HepG2 (cell line): ENCODE measurements at regions not wholly inside any gene's neighbourhood (a gene's known extent, or its start where the extent isn't known, plus 50 kb on each side); places are given as distances from the start of the nearest gene placed in this dataset.

Experiments
- ATAC-seq: fragments of 200-7000 bp; cut with Tn5 transposase; 3 replicates; pipeline ENCODE4 v1.9.1; 2020; ENCODE audit warnings: mild to moderate bottlenecking, moderate library complexity
- BruUV-seq: library from RNA; stranded (reverse); fragments of 400-500 nt; replicated peaks from 2 replicates; lab custom pipeline; 2021; lab: Mats Ljungman, UMichigan
- CTCF ChIA-PET: fragments of 300-600 bp; formaldehyde crosslinking; extraction: SDS; loops from one replicate; lab custom pipeline; 2021; ENCODE audit warnings: low total read pairs, inconsistent platforms, low intra/inter-chr PET ratio; lab: Yijun Ruan, JAX
- POLR2A ChIA-PET: fragments of 350-600 bp; sonication (Branson Sonifier 250); formaldehyde crosslinking; loops from one replicate; lab custom pipeline; 2020; ENCODE audit warnings: antibody characterized with exemption, inconsistent platforms; lab: Yijun Ruan, JAX
- DNase-seq: peaks from one replicate; pipeline ENCODE4 v3.0.0-alpha.2; 2015; ENCODE audit warnings: low spot score
- FAIRE-seq: peaks from 3 replicates; lab custom pipeline; 2011; peaks lifted over from hg19 to GRCh38; lab: Jason Lieb, UNC
- H2AFZ ChIP-seq: one replicate; pipeline ENCODE4 v1.6.1; 2011; ENCODE audit warnings: low read length, inconsistent platforms
- H3K27ac ChIP-seq: fragments of 300-600 bp; 3 replicates; pipeline ENCODE4 v1.8.0; 2011; ENCODE audit warnings: mixed run types, mild to moderate bottlenecking, mixed read lengths, low read length, inconsistent platforms; ENCODE audit not compliant: insufficient read depth; ENCODE audit errors: extremely low read length
- H3K27me3 ChIP-seq, 2 experiments: fragments of 200-600 bp in 1 of 2; 2 replicates in 1 of 2; 3 replicates in 1 of 2; pipeline versions ENCODE4 v1.6.0 to v1.8.0; 2011; ENCODE audit warnings: low read length in 2 of 2, mild to moderate bottlenecking in 2 of 2, moderate library complexity in 2 of 2, inconsistent platforms in 1 of 2; ENCODE audit not compliant: insufficient read depth in 2 of 2, control insufficient read depth in 1 of 2
- H3K36me3 ChIP-seq, 2 experiments: fragments of 200-600 bp in 1 of 2; replicated peaks in 1 of 2; 2 replicates in 1 of 2; 3 replicates in 1 of 2; pipeline versions ENCODE4 v1.5.1 to v1.8.0; 2011; ENCODE audit warnings: low read length in 2 of 2, inconsistent platforms in 1 of 2; ENCODE audit not compliant: insufficient read depth in 2 of 2, control insufficient read depth in 1 of 2
- H3K4me1 ChIP-seq: 2 replicates; pipeline ENCODE4 v1.5.1; 2012; ENCODE audit warnings: low read length, inconsistent platforms; ENCODE audit not compliant: insufficient read depth
- H3K4me2 ChIP-seq: 2 replicates; pipeline ENCODE4 v1.6.0; 2011; ENCODE audit warnings: low read depth, low read length, inconsistent platforms
- H3K4me3 ChIP-seq, 3 experiments: fragments of 200-600 bp in 1 of 3; sonication (generic), shearing (Covaris generic) in 1 of 3; replicated peaks in 1 of 3; 2 replicates each; pipeline ENCODE4 v1.5.1; 2011 to 2016; ENCODE audit warnings: low read length in 3 of 3, inconsistent platforms in 2 of 3, low read depth in 2 of 3, mild to moderate bottlenecking in 2 of 3, control low read depth in 1 of 3, mixed read lengths in 1 of 3; ENCODE audit not compliant: insufficient read depth in 1 of 3
- H3K79me2 ChIP-seq: one replicate; pipeline ENCODE4 v1.6.1; 2011; ENCODE audit warnings: low read length, inconsistent platforms; ENCODE audit not compliant: insufficient read depth
- H3K9ac ChIP-seq: 2 replicates; pipeline ENCODE4 v1.6.0; 2011; ENCODE audit warnings: mild to moderate bottlenecking, low read depth, low read length, inconsistent platforms; ENCODE audit not compliant: insufficient read depth
- H3K9me3 ChIP-seq: 2 replicates; pipeline ENCODE4 v1.5.1; 2012; ENCODE audit warnings: mild to moderate bottlenecking, low read length
- H4K20me1 ChIP-seq: 2 replicates; pipeline ENCODE4 v1.6.0; 2011; ENCODE audit warnings: inconsistent platforms, mild to moderate bottlenecking, low read length, moderate library complexity; ENCODE audit not compliant: insufficient read depth
- FOXJ3 ChIP-seq: sonication (generic); formaldehyde crosslinking; IDR thresholded peaks from 2 replicates; pipeline ENCODE4 v1.4.0; 2020; ENCODE audit warnings: missing genetic modification reagents, mild to moderate bottlenecking, borderline replicate concordance
- JARID2 ChIP-seq: sonication (generic); formaldehyde crosslinking; IDR thresholded peaks from 2 replicates; pipeline ENCODE4 v1.8.1; 2023; ENCODE audit warnings: missing genetic modification reagents, inconsistent platforms; ENCODE audit not compliant: insufficient replicate concordance
- MBD4 ChIP-seq: IDR thresholded peaks from 2 replicates; pipeline ENCODE4 v1.6.1; 2012; ENCODE audit warnings: low read length, inconsistent platforms, borderline replicate concordance
- POGK ChIP-seq: sonication (generic); formaldehyde crosslinking; conservative IDR thresholded peaks from 2 replicates; pipeline ENCODE4 v1.8.0; 2022; ENCODE audit warnings: mild to moderate bottlenecking, moderate library complexity, missing genetic modification reagents
- REXO4 ChIP-seq: sonication (generic); formaldehyde crosslinking; IDR thresholded peaks from 2 replicates; pipeline ENCODE4 v1.8.0; 2022; ENCODE audit warnings: missing genetic modification reagents, mild to moderate bottlenecking, borderline replicate concordance
- TAF1 ChIP-seq: sonication (generic); formaldehyde crosslinking; IDR thresholded peaks from 2 replicates; pipeline ENCODE4 v1.4.0; 2020; ENCODE audit warnings: missing genetic modification reagents
- ZBTB1 ChIP-seq: sonication (generic); formaldehyde crosslinking; IDR thresholded peaks from 2 replicates; pipeline ENCODE4 v1.4.0; 2020; ENCODE audit warnings: missing genetic modification reagents, borderline replicate concordance
- ZBTB26 ChIP-seq: IDR thresholded peaks from 2 replicates; pipeline ENCODE4 v1.6.1; 2016; ENCODE audit warnings: missing compliant biosample characterization, missing genetic modification reagents, borderline replicate concordance
- ZNF232 ChIP-seq: sonication (generic); formaldehyde crosslinking; IDR thresholded peaks from 2 replicates; pipeline ENCODE4 v1.4.0; 2020; ENCODE audit warnings: missing genetic modification reagents, borderline replicate concordance
- ZNF281 ChIP-seq: sonication (generic); formaldehyde crosslinking; IDR thresholded peaks from 2 replicates; pipeline ENCODE4 v1.4.0; 2020; ENCODE audit warnings: missing genetic modification reagents, borderline replicate concordance
- ZNF282 ChIP-seq: fragments of 450-650 bp; IDR thresholded peaks from 2 replicates; pipeline ENCODE4 v1.6.1; 2018; ENCODE audit not compliant: partially characterized antibody
- ZNF382 ChIP-seq: sonication (generic); formaldehyde crosslinking; IDR thresholded peaks from 2 replicates; pipeline ENCODE4 v1.5.0; 2020; ENCODE audit warnings: missing genetic modification reagents, mild to moderate bottlenecking, borderline replicate concordance
- ZNF432 ChIP-seq: sonication (generic); formaldehyde crosslinking; IDR thresholded peaks from 2 replicates; pipeline ENCODE4 v1.5.0; 2020; ENCODE audit warnings: missing genetic modification reagents, mild to moderate bottlenecking, borderline replicate concordance
- ZNF547 ChIP-seq: sonication (generic); formaldehyde crosslinking; IDR thresholded peaks from 2 replicates; pipeline ENCODE4 v1.5.1; 2020; ENCODE audit warnings: mild to moderate bottlenecking, missing genetic modification reagents
- ZNF605 ChIP-seq: sonication (generic); formaldehyde crosslinking; IDR thresholded peaks from 2 replicates; pipeline ENCODE4 v1.8.0; 2022; ENCODE audit warnings: mild to moderate bottlenecking, missing genetic modification reagents
- ZNF704 ChIP-seq: sonication (generic); formaldehyde crosslinking; IDR thresholded peaks from 2 replicates; pipeline ENCODE4 v1.8.1; 2023; ENCODE audit warnings: mild to moderate bottlenecking, inconsistent platforms, moderate library complexity, missing genetic modification reagents, borderline replicate concordance
- WGBS: methylation state at CpG from one replicate; pipeline ENCODE4 v1.1.6; 2017; ENCODE audit warnings: low lambda C conversion rate; 5-methylcytosine and 5-hydroxymethylcytosine counted together
- in situ Hi-C: cut with HindIII; loops from 2 replicates; pipeline ENCODE4 v1.10.0; 2017; ENCODE audit warnings: low pct_unique_long_range_greater_than_20kb; ENCODE audit not compliant: extremely low pct_ligation_motif_present
- intact Hi-C: fragments of 100-400 bp; cut with micrococcal nuclease; formaldehyde crosslinking; loops from one replicate; pipeline ENCODE4 v1.10.0; 2022; ENCODE audit not compliant: unreplicated experiment

- no peak overlapping the region for H3K4me2 ChIP-seq
- no peak overlapping the region for H3K9ac ChIP-seq
- ATAC-seq (no peak), FAIRE-seq (no peak), DNase-seq (no peak)
- H3K4me1 ChIP-seq: no peaks in the 10 kb centered on the region
- BruUV-seq: no TSS peak
- no peak overlapping the region for H3K4me3 ChIP-seq
- no peaks in the 10 kb centered on the region for H3K9me3 ChIP-seq
- H4K20me1 ChIP-seq: no peaks in the 10 kb centered on the region
- no peaks in the 10 kb centered on the region for H3K36me3 ChIP-seq
- 9% methylated on average over 2 of the region's 2 CpGs for WGBS
- TF ChIP-seq REXO4: no peak
- TF ChIP-seq ZNF281 (CRISPR knock-in tag): no peak
- no peak for TF ChIP-seq POGK
- no peak for TF ChIP-seq ZNF547
- no peak for TF ChIP-seq TAF1
- TF ChIP-seq ZNF605 (CRISPR knock-in tag): no peak
- no peak for TF ChIP-seq MBD4
- TF ChIP-seq FOXJ3 (CRISPR knock-in tag): no peak
- no peak for TF ChIP-seq ZNF704 (CRISPR knock-in tag)
- TF ChIP-seq ZNF232 (CRISPR knock-in tag): no peak
- TF ChIP-seq ZNF432: no peak
- no peak for TF ChIP-seq ZNF382 (CRISPR knock-in tag)
- TF ChIP-seq ZBTB26 (CRISPR knock-in tag): no peak
- no peak for TF ChIP-seq JARID2
- no peak for TF ChIP-seq ZNF282
- no peak for TF ChIP-seq ZBTB1 (CRISPR knock-in tag)
- ChIA-PET CTCF (no interaction called here), POLR2A (no interaction called here)
- in situ Hi-C loops (no loop called here), intact Hi-C loops (no loop called here)
- H3K27ac ChIP-seq: no peak overlapping the region
- H3K27me3 ChIP-seq: no peaks in the 10 kb centered on the region
- H3K79me2 ChIP-seq: no peaks in the 10 kb centered on the region
- no peak overlapping the region for H2AFZ ChIP-seq
These were observed 318.1 kb upstream of the DAB2 start for GRCh38 chr5:39742916-39743315.
